GM12892 (cell line): ENCODE measurements at regions not wholly inside any gene's neighbourhood (a gene's known extent, or its start where the extent isn't known, plus 50 kb on each side); places are given as distances from the start of the nearest gene placed in this dataset.

ENCODE experiments used
- POLR2A ChIP-seq: IDR thresholded peaks from 2 replicates; pipeline ENCODE4 v1.6.1; 2011; ENCODE audit warnings: low read depth, low read length, control low read depth
- POLR2AphosphoS5 ChIP-seq: IDR thresholded peaks from 2 replicates; pipeline ENCODE4 v1.6.1; 2011; ENCODE audit warnings: low read depth, low read length, control low read depth
- TAF1 ChIP-seq: IDR thresholded peaks from 2 replicates; pipeline ENCODE4 v1.6.1; 2011; ENCODE audit warnings: low read depth, mild to moderate bottlenecking, control low read depth, low read length, borderline replicate concordance

- TF ChIP-seq POLR2AphosphoS5 = no peak
- no peak for TF ChIP-seq POLR2A
- TF ChIP-seq TAF1 = no peak
These were observed 91.8 kb upstream of the KAZN start for GRCh38 chr1:14506471-14507255.
